Lung microvascular endothelial cell (primary cell): ENCODE measurements at regions not wholly inside any gene's neighbourhood (a gene's known extent, or its start where the extent isn't known, plus 50 kb on each side); places are given as distances from the start of the nearest gene placed in this dataset.
"Not testable (repeated sequence)": the region's sequence is repeated elsewhere in the genome, so short reads cannot be mapped to it uniquely, and the experiment has no call there.

Source experiments
- DNase-seq, 2 donors: peaks; one replicate each; pipeline versions ENCODE4 v3.0.0 to v3.0.0-alpha.2; 2010; ENCODE audit warnings: low read depth in 2 of 2

DNA sequence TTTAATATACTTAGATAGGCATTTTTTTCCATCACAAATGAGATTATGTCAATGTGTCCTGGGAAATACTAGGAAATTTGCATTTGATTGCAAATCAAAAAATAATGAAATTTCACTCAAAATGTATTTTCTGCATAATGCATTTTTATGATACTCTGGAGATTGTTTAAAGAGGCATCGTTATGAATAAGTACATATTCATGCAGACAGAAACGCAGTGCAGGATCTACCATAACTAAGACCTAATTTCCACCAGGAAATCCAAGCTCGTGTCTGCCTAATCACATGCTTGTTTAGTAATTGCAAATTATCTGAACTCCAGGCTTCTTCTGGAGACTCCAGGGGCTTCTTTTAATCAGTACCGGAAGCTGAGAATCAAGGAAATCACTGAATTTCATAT, 163.5 kb upstream of the MXRA5 start:
- no peak for DNase-seq

DNA sequence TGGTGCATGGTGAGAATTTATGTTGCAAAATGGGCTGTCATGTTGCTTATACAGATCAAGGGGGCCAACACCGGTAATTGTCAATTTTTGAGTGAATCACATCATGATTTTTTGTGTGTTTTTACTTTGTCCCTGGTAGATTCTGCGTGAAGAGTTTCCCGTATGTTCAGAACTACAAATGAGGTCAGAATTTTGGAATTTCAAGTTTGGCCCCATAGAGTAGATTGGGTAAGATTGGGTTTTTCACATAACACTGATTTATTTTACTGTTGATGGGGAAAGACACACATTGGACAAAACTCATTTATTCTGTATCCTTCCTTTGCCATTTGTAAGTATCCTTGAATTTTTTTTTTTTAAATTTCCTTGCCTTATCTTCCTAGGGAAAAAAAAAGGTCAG, 158.5 kb upstream of the MXRA5 start:
- DNase-seq: no peak

GRCh38 chrX:3501833-3502535, 155.5 kb upstream of the MXRA5 start:
- no peak for DNase-seq

GRCh38 chrX:3495836-3496769, 149.7 kb upstream of the MXRA5 start:
- not testable (repeated sequence) for DNase-seq

- DNase-seq: no peak
Observed at GRCh38 chrX:3493605-3494004, 147.2 kb upstream of the MXRA5 start.

DNA sequence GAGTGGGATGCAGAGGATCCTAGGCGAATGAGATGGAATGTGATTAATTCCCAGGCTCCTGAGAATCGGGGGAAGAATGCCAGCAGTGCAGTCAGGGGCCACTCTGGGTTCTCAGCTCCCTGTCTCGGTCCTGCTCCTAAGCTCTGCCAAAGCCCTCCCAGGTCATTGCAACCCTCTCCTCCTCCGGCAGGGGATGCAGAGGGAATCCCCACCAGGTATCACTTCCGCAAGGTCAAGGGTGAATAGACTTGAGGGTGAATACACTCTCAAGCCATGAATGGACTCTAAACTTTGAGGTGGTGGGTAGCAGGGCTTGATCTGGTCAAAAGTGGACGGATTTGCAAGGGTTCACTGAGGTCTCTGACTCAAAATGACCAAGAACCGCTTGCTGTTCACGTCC, 139.3 kb upstream of the MXRA5 start:
- DNase-seq: no peak

DNA sequence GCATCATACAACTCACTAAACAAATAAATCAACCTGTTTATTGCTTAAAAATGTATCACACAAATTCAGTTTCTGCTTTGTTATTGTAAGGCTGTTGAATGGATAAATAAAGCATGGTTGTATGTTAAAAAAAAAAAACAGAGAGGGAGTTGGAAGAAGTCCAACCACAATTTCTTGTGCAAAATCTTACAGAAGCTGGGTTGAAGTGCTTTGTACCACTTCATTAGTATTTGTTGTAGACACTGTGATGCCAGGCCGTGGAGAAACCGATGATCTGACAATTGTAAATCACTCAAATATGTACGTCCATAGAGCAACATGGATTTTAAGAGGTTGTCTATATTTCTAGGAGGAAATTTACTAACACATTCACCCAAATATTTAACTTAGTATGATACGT, 132.6 kb upstream of the MXRA5 start:
- no peak for DNase-seq

DNA sequence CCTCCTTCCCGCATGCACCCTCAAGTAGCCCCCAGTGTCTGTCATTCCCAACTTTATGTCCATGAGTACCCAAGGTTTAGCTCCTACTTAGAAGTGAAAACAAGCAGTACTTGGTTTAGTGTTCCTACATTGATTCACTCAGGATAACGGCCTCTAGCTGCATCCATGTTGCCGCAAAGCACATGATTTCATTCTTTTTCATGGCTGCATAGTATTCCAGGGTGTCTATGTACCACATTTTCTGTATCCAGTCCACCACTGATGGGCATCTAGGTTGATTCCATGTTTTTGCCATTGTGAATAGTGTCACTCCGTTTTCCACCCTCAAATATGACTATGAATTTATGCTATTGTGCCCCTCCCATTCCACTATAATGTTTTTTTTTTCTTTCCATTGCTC, 130.5 kb upstream of the MXRA5 start:
- no peak for DNase-seq

DNA sequence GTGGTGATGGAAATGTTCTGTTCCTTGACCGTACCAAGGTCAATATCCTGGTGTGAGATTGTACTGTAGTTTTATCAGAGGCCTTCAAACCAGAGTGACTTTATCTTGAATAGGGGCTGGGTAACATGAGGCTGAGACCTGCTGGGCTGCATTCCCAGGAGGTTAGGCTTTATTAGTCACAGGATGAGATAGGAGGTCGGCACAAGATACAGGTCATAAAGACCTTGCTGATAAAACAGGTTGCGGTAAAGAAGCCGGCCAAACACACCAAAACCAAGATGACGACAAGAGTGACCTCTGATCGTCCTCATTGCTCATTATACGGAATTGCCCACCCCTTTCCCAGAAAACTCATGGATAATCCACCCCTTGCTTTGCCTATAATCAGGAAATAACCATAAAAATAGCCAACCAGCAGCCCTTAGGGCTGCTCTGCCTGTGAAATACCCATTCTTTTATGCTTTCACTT, 123.8 kb upstream of the MXRA5 start:
- not testable (repeated sequence) for DNase-seq

- no peak for DNase-seq
Observed at GRCh38 chrX:3468031-3468430, 121.6 kb upstream of the MXRA5 start.

- no peak for DNase-seq
Observed at GRCh38 chrX:3465017-3465416, 118.6 kb upstream of the MXRA5 start.

DNA sequence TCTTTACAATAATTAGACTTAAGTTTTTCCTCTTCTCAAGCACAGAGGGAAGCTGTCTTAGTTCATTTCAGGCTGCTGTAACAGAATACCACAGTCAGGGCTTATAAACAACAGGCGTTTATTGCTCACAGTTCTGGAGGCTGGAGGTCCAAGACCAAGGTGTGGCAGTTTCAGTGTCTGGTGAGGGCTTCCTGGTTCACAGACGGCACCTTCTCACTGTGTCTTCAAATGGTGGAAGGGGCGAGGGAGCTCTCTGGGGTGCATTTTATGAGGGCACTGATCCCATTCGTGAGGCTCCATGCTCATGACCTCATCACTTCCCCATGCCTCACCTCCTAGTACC, 115.7 kb upstream of the MXRA5 start:
- no peak for DNase-seq

GRCh38 chrX:3461397-3462165, 115.1 kb upstream of the MXRA5 start:
- no peak for DNase-seq

- no peak for DNase-seq
Observed at GRCh38 chrX:3455796-3456195, 109.3 kb upstream of the MXRA5 start.

- DNase-seq: no peak
Observed at GRCh38 chrX:3451571-3451970, 105.1 kb upstream of the MXRA5 start.

GRCh38 chrX:3450881-3451570, 104.6 kb upstream of the MXRA5 start:
- DNase-seq: no peak

GRCh38 chrX:3449287-3449686, 102.8 kb upstream of the MXRA5 start:
- DNase-seq: no peak

- no peak for DNase-seq
Observed at GRCh38 chrX:3448563-3448962, 102.1 kb upstream of the MXRA5 start.

DNA sequence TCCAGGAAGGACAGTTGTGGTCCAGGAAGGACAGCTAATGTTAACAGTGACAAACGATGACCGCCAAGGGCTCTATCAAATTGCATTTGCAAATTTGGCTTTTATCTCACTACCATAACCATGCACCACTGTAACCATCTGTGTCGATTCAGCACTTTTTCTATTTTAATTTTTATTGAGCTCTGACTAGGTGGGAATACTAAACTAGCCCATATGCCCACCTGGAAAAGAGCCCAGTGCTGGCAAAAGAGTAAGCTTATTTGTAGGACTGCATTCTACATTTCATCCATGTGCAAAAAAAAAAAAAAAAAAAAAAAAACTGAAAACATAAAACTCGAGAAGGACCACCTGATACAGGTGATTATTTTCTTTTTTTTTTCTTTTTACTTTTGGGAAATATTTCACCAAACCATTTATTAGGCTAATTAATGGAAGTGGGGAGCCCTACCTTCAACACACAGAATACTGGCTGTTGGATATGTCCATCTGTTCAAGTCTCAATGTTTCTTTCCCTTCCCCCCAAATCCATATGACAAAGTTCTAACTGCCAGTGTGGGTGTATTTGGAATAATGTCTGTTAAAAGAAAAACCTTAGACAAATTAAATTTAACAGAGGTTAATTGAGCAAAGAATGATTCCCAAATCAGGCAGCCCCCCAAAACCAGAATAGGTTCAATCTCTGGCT, 99.5 kb upstream of the MXRA5 start:
- no peak for DNase-seq

- DNase-seq: no peak
Observed at GRCh38 chrX:3443184-3443583, 96.7 kb upstream of the MXRA5 start.

DNA sequence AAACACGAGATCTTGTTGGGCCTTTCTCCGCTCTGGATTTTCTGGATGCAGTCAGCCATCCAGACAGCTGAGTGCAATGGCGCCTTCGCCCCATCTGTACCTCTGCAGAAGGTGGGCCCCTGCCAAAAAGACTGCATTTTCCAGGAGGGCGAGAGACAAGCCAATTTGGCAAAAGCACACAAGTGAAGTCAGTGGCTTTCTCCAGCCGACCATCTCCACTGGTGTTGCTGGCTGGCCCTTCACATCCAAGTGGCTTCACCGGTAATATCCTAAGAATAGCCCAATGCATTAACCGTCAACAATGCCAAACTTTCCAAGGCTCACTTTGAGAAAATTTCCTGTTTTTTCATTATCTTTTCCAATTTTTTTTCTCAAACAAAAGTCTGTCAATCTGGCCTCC, 96.2 kb upstream of the MXRA5 start:
- DNase-seq: no peak
